HG03159 (cell line): ENCODE measurements at regions not wholly inside any gene's neighbourhood (a gene's known extent, or its start where the extent isn't known, plus 50 kb on each side); places are given as distances from the start of the nearest gene placed in this dataset.

Experiments used
- ATAC-seq: cut with Tn5 transposase; IDR thresholded peaks from one replicate; pipeline ENCODE4 v1.9.1; 2021; ENCODE audit warnings: mild to moderate bottlenecking, moderate library complexity; ENCODE audit not compliant: unreplicated experiment

- ATAC-seq, result no peak
These were observed 88.5 kb upstream of the BCL9 start for GRCh38 chr1:147452809-147453208.

- ATAC-seq, result no peak
These were observed 78.3 kb upstream of the BCL9 start for GRCh38 chr1:147463022-147463421.

GRCh38 chr1:147466543-147466942 lies 74.8 kb upstream of the BCL9 start:
- no peak for ATAC-seq

- no peak for ATAC-seq
These were observed 71.2 kb upstream of the BCL9 start for GRCh38 chr1:147470079-147470478.

- ATAC-seq, result no peak
These were observed 68.8 kb upstream of the BCL9 start for GRCh38 chr1:147472489-147472888.

GRCh38 chr1:147472966-147473732 lies 68.2 kb upstream of the BCL9 start:
- ATAC-seq, result no peak

- ATAC-seq, result no peak
These were observed 67.6 kb upstream of the BCL9 start for GRCh38 chr1:147473733-147474049.

- no peak for ATAC-seq
These were observed 65.8 kb upstream of the BCL9 start for GRCh38 chr1:147475488-147475887.

- no peak for ATAC-seq
These were observed 62.8 kb upstream of the BCL9 start for GRCh38 chr1:147478521-147478920.

- ATAC-seq, result no peak
These were observed 61.3 kb upstream of the BCL9 start for GRCh38 chr1:147479864-147480564.

GRCh38 chr1:147480565-147480935 lies 60.8 kb upstream of the BCL9 start:
- ATAC-seq, result no peak

GRCh38 chr1:147486876-147487656 lies 54.2 kb upstream of the BCL9 start:
- ATAC-seq, result no peak

GRCh38 chr1:147491098-147491497 lies 50.2 kb upstream of the BCL9 start:
- no peak for ATAC-seq
